IMR-90 (cell line): ENCODE measurements at regions not wholly inside any gene's neighbourhood (a gene's known extent, or its start where the extent isn't known, plus 50 kb on each side); places are given as distances from the start of the nearest gene placed in this dataset.

Experiments
- ATAC-seq: fragments of 200-7000 bp; cut with Tn5 transposase; 2 replicates; pipeline ENCODE4 v1.9.1; 2020; ENCODE audit warnings: low read depth, mild to moderate bottlenecking, moderate library complexity
- BruUV-seq: library from RNA; stranded (reverse); fragments of 400-500 nt; replicated peaks from 2 replicates; lab custom pipeline; 2021; lab: Mats Ljungman, UMichigan
- CTCF ChIA-PET: fragments of 300-600 bp; formaldehyde crosslinking; extraction: SDS; loops from one replicate; lab custom pipeline; 2021; ENCODE audit warnings: antibody characterized with exemption; lab: Yijun Ruan, JAX
- POLR2A ChIA-PET: fragments of 300-600 bp; sonication (Branson Sonifier 250); formaldehyde crosslinking; loops from one replicate; lab custom pipeline; 2022; ENCODE audit warnings: antibody characterized with exemption; ENCODE audit not compliant: unreplicated experiment; lab: Charles Lee
- DNase-seq: peaks from one replicate; pipeline ENCODE4 v3.0.0; 2013
- H2AFZ ChIP-seq: replicated peaks from 2 replicates; pipeline ENCODE3; 2013; ENCODE audit warnings: low read length, mild to moderate bottlenecking; ENCODE audit not compliant: poor library complexity
- H2AK5ac ChIP-seq: 2 replicates; pipeline ENCODE4 v1.6.1; 2013; ENCODE audit warnings: low read depth, low read length, inconsistent platforms
- H2AK9ac ChIP-seq: replicated peaks from 2 replicates; pipeline ENCODE3; 2013; ENCODE audit warnings: mild to moderate bottlenecking, low read depth, low read length, moderate library complexity; ENCODE audit not compliant: poor library complexity
- H2BK120ac ChIP-seq: 2 replicates; pipeline ENCODE4 v1.6.1; 2013; ENCODE audit warnings: low read depth, low read length, inconsistent platforms
- H2BK15ac ChIP-seq: 3 replicates; pipeline ENCODE4 v1.6.1; 2013; ENCODE audit warnings: low read depth, low read length, inconsistent platforms
- H2BK20ac ChIP-seq: 2 replicates; pipeline ENCODE4 v1.6.1; 2013; ENCODE audit warnings: low read depth, mild to moderate bottlenecking, inconsistent platforms, low read length, moderate library complexity
- H2BK5ac ChIP-seq: 2 replicates; pipeline ENCODE4 v1.6.1; 2013; ENCODE audit warnings: mild to moderate bottlenecking, low read depth, low read length, inconsistent platforms; ENCODE audit not compliant: poor library complexity, severe bottlenecking
- H3K14ac ChIP-seq: replicated peaks from 2 replicates; pipeline ENCODE4 v1.6.1; 2013; ENCODE audit warnings: low read depth, low read length, inconsistent platforms
- H3K18ac ChIP-seq: 2 replicates; pipeline ENCODE4 v1.6.1; 2013; ENCODE audit warnings: low read depth, low read length, control low read depth
- H3K23ac ChIP-seq: 2 replicates; pipeline ENCODE4 v1.6.1; 2013; ENCODE audit warnings: low read depth, low read length, inconsistent platforms
- H3K27ac ChIP-seq: 2 replicates; pipeline ENCODE4 v1.5.1; 2013; ENCODE audit warnings: mild to moderate bottlenecking, control low read depth, low read length; ENCODE audit not compliant: insufficient read depth
- H3K27me3 ChIP-seq: 2 replicates; pipeline ENCODE4 v1.6.1; 2013; ENCODE audit warnings: low read length; ENCODE audit not compliant: control insufficient read depth, insufficient read depth
- H3K36me3 ChIP-seq: 2 replicates; pipeline ENCODE4 v1.6.1; 2013; ENCODE audit warnings: low read length, mixed read lengths; ENCODE audit not compliant: control insufficient read depth, insufficient read depth
- H3K4ac ChIP-seq: 2 replicates; pipeline ENCODE4 v1.6.1; 2013; ENCODE audit warnings: low read depth, low read length, inconsistent platforms
- H3K4me1 ChIP-seq: 2 replicates; pipeline ENCODE4 v1.6.1; 2013; ENCODE audit warnings: low read length, mixed read lengths; ENCODE audit not compliant: control insufficient read depth, insufficient read depth
- H3K4me2 ChIP-seq: 2 replicates; pipeline ENCODE4 v1.6.1; 2013; ENCODE audit warnings: low read depth, mild to moderate bottlenecking, control low read depth, low read length, moderate library complexity
- H3K4me3 ChIP-seq: 2 replicates; pipeline ENCODE4 v1.5.1; 2013; ENCODE audit warnings: low read depth, mild to moderate bottlenecking, control low read depth, low read length, moderate library complexity; ENCODE audit not compliant: insufficient read depth
- H3K56ac ChIP-seq: 2 replicates; pipeline ENCODE4 v1.6.1; 2013; ENCODE audit warnings: low read length, inconsistent platforms; ENCODE audit not compliant: insufficient read depth; ENCODE audit errors: extremely low read depth
- H3K79me1 ChIP-seq, 2 experiments: 2 replicates each; pipeline ENCODE4 v1.6.1; 2013; ENCODE audit warnings: low read length in 2 of 2, inconsistent platforms in 1 of 2, low read depth in 1 of 2
- H3K9ac ChIP-seq: 2 replicates; pipeline ENCODE4 v1.6.1; 2013; ENCODE audit warnings: low read depth, low read length, control low read depth
- H3K9me1 ChIP-seq: 2 replicates; pipeline ENCODE4 v1.6.1; 2013; ENCODE audit warnings: low read length, inconsistent platforms; ENCODE audit not compliant: insufficient read depth
- H3K9me3 ChIP-seq: 2 replicates; pipeline ENCODE4 v1.6.1; 2013; ENCODE audit warnings: low read length; ENCODE audit not compliant: control insufficient read depth, insufficient read depth
- H4K20me1 ChIP-seq: 2 replicates; pipeline ENCODE4 v1.6.1; 2013; ENCODE audit warnings: low read length, inconsistent platforms; ENCODE audit not compliant: insufficient read depth
- H4K5ac ChIP-seq: 2 replicates; pipeline ENCODE4 v1.6.1; 2013; ENCODE audit warnings: mild to moderate bottlenecking, low read depth, low read length, control low read depth
- H4K8ac ChIP-seq, 2 experiments: 2 replicates each; pipeline ENCODE4 v1.6.1; 2013; ENCODE audit warnings: low read depth in 2 of 2, low read length in 2 of 2, control low read depth in 1 of 2, inconsistent platforms in 1 of 2
- H4K91ac ChIP-seq: 2 replicates; pipeline ENCODE4 v1.6.1; 2013; ENCODE audit warnings: low read depth, low read length, inconsistent platforms; ENCODE audit not compliant: insufficient read depth
- BHLHE40 ChIP-seq: fragments of 150-350 bp; IDR thresholded peaks from 2 replicates; pipeline ENCODE4 v1.6.1; 2016; ENCODE audit warnings: mild to moderate bottlenecking, low read depth, low read length
- CHD1 ChIP-seq: IDR thresholded peaks from 2 replicates; pipeline ENCODE4 v1.6.1; 2012; ENCODE audit warnings: low read depth, low read length, improper control_type of control experiment
- MAFK ChIP-seq: IDR thresholded peaks from 2 replicates; pipeline ENCODE4 v1.6.1; 2012; ENCODE audit warnings: low read depth, low read length, improper control_type of control experiment
- MAZ ChIP-seq: IDR thresholded peaks from 2 replicates; pipeline ENCODE4 v1.6.1; 2012; ENCODE audit warnings: low read depth, mild to moderate bottlenecking, low read length, improper control_type of control experiment, moderate library complexity, borderline replicate concordance
- MXI1 ChIP-seq: IDR thresholded peaks from 2 replicates; pipeline ENCODE4 v1.6.1; 2012; ENCODE audit warnings: low read depth, mild to moderate bottlenecking, low read length, moderate library complexity, borderline replicate concordance
- POLR2A ChIP-seq: IDR thresholded peaks from 2 replicates; pipeline ENCODE4 v1.6.1; 2012; ENCODE audit warnings: mild to moderate bottlenecking, low read depth, low read length
- RAD21 ChIP-seq: IDR thresholded peaks from 2 replicates; pipeline ENCODE4 v1.6.1; 2012; ENCODE audit warnings: low read length, improper control_type of control experiment
- RCOR1 ChIP-seq: IDR thresholded peaks from 2 replicates; pipeline ENCODE4 v1.6.1; 2012; ENCODE audit warnings: mild to moderate bottlenecking, low read length, improper control_type of control experiment; ENCODE audit not compliant: insufficient replicate concordance
- SMC3 ChIP-seq: fragments of 150-350 bp; IDR thresholded peaks from 2 replicates; pipeline ENCODE4 v1.6.1; 2016; ENCODE audit warnings: low read depth, mild to moderate bottlenecking, antibody characterized with exemption, low read length, moderate library complexity
- WGBS, 2 experiments: methylation state at CpG; one replicate each; pipeline versions ENCODE4 v1.1.5 to v1.1.7; 2013; ENCODE audit warnings: missing lambda C conversion rate in 2 of 2; ENCODE audit not compliant: insufficient read length in 1 of 2; ENCODE audit errors: extremely low coverage in 2 of 2; 5-methylcytosine and 5-hydroxymethylcytosine counted together
- dilution Hi-C: fragments of 300-500 bp; cut with HindIII; formaldehyde crosslinking; loops from one replicate; pipeline ENCODE4 v1.14.3; 2018; ENCODE audit warnings: low sequenced_read_pairs; ENCODE audit not compliant: unreplicated experiment
- in situ Hi-C: fragments of 300-500 bp; cut with MboI; formaldehyde crosslinking; loops from 3 replicates; pipeline ENCODE4 v1.14.3; 2019; ENCODE audit warnings: low sequenced_read_pairs, inconsistent platforms, mixed read lengths
- intact Hi-C: fragments of 100-400 bp; cut with micrococcal nuclease; formaldehyde crosslinking; loops from 2 replicates; pipeline ENCODE4 v1.10.0; 2022
- TF ChIP-seq, protein P1 (sequence below): conservative IDR thresholded peaks from 2 replicates; pipeline ENCODE4 v1.5.1; 2012; ENCODE audit warnings: mild to moderate bottlenecking, low read depth, low read length, improper control_type of control experiment

GRCh38 chr6:105875974-105876640 lies 210.0 kb upstream of the PRDM1 start:
- Histone ChIP-seq H2BK15ac (no peak overlapping the region), H3K4ac (no peak overlapping the region), H3K23ac (no peak overlapping the region), H3K27ac (no peak overlapping the region), H4K5ac (no peak overlapping the region), H4K8ac (no peak overlapping the region), H3K27me3 (no peaks in the 10 kb centered on the region), H2BK20ac (no peak overlapping the region), H3K9me1 (no peaks in the 10 kb centered on the region), H3K4me1 (no peaks in the 10 kb centered on the region), H3K4me3 (no peak overlapping the region), H4K91ac (no peak overlapping the region), H3K9me3 (no peaks in the 10 kb centered on the region), H3K4me2 (no peak overlapping the region), H2AK9ac (no peak overlapping the region), H3K79me1 (no peaks in the 10 kb centered on the region), H3K36me3 (no peaks in the 10 kb centered on the region), H2AFZ (no peak overlapping the region), H2BK120ac (no peak overlapping the region), H3K14ac (no peak overlapping the region), H3K56ac (no peak overlapping the region), H3K9ac (no peak overlapping the region), H3K18ac (no peak overlapping the region), H4K20me1 (no peaks in the 10 kb centered on the region), H2AK5ac (no peak overlapping the region), H2BK5ac (no peak overlapping the region)
- dilution Hi-C loops (no loop called here), intact Hi-C loops (no loop called here), in situ Hi-C loops (no loop called here)
- ATAC-seq = no peak
- no peak for TF ChIP-seq POLR2A
- TF ChIP-seq RAD21 = no peak
- TF ChIP-seq RCOR1 = no peak
- TF ChIP-seq CHD1 = no peak
- no peak for TF ChIP-seq MAFK
- no peak for TF ChIP-seq BHLHE40
- TF ChIP-seq MAZ = no peak
- TF ChIP-seq MXI1 = no peak
- TF ChIP-seq, protein P1, sequence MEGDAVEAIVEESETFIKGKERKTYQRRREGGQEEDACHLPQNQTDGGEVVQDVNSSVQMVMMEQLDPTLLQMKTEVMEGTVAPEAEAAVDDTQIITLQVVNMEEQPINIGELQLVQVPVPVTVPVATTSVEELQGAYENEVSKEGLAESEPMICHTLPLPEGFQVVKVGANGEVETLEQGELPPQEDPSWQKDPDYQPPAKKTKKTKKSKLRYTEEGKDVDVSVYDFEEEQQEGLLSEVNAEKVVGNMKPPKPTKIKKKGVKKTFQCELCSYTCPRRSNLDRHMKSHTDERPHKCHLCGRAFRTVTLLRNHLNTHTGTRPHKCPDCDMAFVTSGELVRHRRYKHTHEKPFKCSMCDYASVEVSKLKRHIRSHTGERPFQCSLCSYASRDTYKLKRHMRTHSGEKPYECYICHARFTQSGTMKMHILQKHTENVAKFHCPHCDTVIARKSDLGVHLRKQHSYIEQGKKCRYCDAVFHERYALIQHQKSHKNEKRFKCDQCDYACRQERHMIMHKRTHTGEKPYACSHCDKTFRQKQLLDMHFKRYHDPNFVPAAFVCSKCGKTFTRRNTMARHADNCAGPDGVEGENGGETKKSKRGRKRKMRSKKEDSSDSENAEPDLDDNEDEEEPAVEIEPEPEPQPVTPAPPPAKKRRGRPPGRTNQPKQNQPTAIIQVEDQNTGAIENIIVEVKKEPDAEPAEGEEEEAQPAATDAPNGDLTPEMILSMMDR = no peak
- no peak for TF ChIP-seq SMC3
- BruUV-seq = no TSS peak
- DNase-seq = no peak
- ChIA-PET POLR2A (no interaction called here), CTCF (no interaction called here)
- WGBS, 2 experiments = 29% methylated on average over 1 of the region's 11 CpGs; no CpG with 5 or more reads in 1 of the 2 experiments
